Heart left ventricle (tissue), 13 donors: ENCODE measurements at regions not wholly inside any gene's neighbourhood (a gene's known extent, or its start where the extent isn't known, plus 50 kb on each side); places are given as distances from the start of the nearest gene placed in this dataset.

Experiments used
- CTCF ChIP-seq, 12 donors: fragments of 200-600 bp; sonication (generic) in 4 of 12; IDR thresholded peaks; one replicate each; pipeline versions ENCODE4 v1.5.0 to v1.8.0; 2018 to 2022; ENCODE audit warnings: antibody characterized with exemption in 12 of 12, mild to moderate bottlenecking in 5 of 12
- POLR2A ChIP-seq, 2 donors: fragments of 450-650 bp; IDR thresholded peaks; one replicate each; pipeline ENCODE4 v1.6.1; 2017; ENCODE audit warnings: antibody characterized with exemption in 2 of 2, mild to moderate bottlenecking in 2 of 2, moderate library complexity in 2 of 2
- donor health status: ischemic (EF 13 %, LVEDD 7.1; RV severe dilation, severe dysfunction).
- donor health status: DM: no; HTN: yes; CAD: no.
- donor health status: DM: no; HTN: no; CAD: no.
- donor health status: ischemic (EF 25% LVEDD 6.9; RV normal size, moderate dysfunction).
- donor health status: ischemic (EF 25% LVEDD 5.7; RV mildly dilated, moderate dysfunction).
- donor health status: ischemic (EF 35%, LVEDD 5.7; RV mildly dilated, moderate dysfunction).
- donor health status: nonischemic (EF 11% LVEDD 7.7; RV severe dilation, severe dysfunction).
- donor health status: DM: yes; HTN: yes; CAD: no.
- donor health status: PGD.
- donor health status: ischemic (EF 29% LVEDD 5.4; RV normal size, mild dysfunction).
- donor health status: nonischemic (EF 23%, LVEDD 6.1; RV moderate dilation, normal function).

GRCh38 chr13:61777899-61778298 is 362.2 kb upstream of the PCDH20 start:
- TF ChIP-seq CTCF (IDR thresholded peaks at IDR 0.05): no peak
- TF ChIP-seq POLR2A (IDR thresholded peaks at IDR 0.05): no peak
